HG02571 (cell line): ENCODE measurements at regions not wholly inside any gene's neighbourhood (a gene's known extent, or its start where the extent isn't known, plus 50 kb on each side); places are given as distances from the start of the nearest gene placed in this dataset.

Source experiments
- ATAC-seq: cut with Tn5 transposase; IDR thresholded peaks from one replicate; pipeline ENCODE4 v1.9.1; 2021; ENCODE audit warnings: mild to moderate bottlenecking, moderate library complexity; ENCODE audit not compliant: unreplicated experiment

DNA sequence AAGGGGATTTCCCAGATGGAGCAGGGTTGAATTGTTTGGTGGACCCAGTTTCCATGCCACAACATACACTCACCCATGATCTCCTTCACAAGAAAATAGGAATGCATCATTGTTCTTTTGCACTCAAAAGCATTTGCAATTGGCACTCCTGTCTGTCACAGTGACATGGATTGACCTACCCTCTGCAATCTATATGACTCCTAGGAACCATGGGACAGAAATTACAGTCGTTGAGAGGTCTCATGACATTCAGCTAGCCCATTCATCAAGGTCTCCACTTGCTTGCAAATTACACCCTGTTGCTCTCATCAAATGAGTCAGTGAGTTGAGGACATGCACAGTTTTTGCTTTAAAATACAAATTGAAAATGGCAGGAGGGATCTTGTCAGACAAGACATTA lies 448.5 kb downstream of the LPIN1 start:
- no peak for ATAC-seq

GRCh38 chr2:12196495-12196894 lies 450.1 kb downstream of the LPIN1 start:
- no peak for ATAC-seq

DNA sequence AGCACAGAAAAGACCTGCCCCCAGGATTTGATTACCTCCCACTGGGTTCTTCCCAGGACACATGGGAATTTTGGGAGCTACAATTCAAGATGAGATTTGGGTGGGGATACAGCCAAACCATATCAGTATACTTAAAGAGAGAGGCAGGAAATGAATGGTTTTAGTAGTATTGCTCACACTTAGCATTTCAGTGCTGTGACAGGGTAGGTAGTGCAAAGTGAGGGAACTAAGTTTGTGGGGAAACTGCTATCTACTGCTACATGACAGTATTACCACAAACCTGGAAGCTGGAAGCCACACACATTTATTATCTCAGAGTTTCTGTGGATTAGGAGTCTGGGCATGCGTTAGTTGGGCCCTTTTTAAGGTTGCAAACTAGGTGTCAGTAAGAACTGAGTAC lies 450.7 kb downstream of the LPIN1 start:
- ATAC-seq = no peak

DNA sequence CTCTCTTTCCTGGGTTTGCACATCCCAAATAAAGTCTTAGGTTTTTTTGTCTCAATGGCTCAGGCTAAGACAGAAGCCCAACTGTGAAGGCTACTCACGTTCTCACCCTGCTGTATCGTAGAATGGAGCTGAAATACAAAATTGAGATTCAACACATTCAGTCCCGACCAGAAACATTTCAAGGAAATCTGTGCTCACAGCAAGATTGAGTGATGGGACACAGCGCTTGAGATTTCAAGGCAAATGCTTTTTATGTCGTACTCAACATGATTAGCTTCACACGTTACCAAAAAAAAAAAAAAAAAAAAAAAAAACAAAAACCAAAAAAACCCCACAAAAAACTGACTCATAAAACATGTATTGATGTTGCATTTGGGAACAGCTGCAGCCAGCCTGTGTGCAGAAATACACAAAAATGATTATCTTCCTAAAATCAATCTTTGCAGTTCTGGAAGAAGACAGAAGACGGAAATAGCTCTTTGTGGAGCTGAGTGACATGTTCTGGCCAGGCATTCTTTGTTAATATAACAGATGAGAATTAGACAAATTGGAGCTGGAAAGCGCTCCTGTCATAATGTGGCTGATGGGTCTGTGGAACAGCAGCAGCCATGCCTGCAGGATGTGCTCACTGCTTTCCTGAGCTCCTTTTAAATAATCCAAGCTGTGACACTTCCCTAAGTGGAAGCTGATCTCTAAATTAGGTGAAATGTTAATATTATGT lies 453.2 kb downstream of the LPIN1 start:
- no peak for ATAC-seq

DNA sequence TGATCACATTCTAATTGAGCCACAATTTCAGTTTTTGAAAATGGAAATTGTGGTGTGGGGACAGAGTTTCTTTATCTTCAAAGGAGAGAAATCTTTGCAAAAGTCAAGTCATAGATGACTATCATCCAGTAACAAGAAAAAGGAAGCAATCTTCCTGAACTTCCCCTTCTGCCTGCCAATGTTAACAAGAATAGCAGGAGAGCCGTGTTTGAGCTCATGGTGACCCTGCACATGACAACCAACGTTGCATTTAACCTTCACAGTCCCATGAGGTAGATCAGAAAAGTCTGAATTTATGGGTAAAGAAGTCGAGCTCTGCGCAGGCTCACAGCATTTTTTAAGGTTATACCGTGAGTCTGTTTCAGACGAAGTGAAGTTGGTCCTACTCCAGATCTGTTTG lies 454.9 kb downstream of the LPIN1 start:
- no peak for ATAC-seq

DNA sequence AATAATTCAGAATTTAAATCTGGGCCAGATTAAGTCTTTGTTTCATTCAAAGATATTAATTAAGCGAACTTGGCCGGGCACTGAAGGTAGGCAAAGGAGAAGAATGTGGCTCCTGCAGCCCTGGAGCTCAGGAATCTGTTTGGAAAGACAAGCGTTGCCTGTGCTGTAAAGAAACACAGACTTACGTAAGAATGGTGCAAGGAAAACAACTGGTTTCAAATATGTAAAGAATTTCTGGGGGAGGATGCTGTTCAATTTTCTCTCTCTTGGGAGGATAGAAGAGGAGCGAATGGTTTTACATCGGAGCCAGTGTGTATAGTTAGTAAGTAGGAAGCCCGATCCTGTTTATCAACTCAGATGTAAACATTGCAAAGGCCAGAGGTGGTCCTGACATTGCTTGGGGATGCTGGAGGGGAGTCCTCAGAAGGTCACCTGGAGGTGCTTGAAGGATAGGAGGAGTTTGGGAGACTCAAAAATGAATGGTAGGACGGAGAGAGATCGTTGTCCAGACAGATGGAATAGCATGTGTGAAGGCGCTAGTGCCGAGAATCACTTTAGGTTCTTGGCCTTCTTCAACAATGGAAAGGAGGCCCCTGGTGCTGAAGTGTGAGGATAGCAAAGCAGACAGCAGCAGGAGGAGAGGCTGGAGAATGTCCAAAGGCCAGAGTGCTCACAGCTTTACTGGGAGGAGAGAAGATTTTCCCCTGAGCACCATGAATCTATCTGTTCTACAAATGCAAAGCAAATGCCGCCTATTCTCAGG lies 456.1 kb downstream of the LPIN1 start:
- ATAC-seq = no peak

DNA sequence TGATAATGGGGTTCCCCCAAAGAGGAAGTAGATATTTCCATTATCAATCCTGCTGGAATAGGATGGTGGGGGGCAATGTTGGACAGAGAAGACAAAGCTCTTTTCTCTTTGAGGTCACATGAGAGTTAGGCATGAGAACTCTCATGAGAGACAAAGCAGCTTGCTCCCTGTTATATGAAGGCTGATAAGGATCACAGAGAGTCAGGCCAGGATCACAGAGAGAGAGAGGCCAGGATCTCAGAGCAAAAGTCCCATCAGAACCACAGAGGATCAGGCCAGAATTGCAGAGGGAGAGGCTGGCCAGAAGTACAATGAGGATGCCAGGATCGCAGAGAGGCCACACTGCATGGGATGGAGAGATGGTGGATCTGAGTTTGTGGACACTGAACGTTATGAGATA lies 457.1 kb downstream of the LPIN1 start:
- ATAC-seq = no peak

DNA sequence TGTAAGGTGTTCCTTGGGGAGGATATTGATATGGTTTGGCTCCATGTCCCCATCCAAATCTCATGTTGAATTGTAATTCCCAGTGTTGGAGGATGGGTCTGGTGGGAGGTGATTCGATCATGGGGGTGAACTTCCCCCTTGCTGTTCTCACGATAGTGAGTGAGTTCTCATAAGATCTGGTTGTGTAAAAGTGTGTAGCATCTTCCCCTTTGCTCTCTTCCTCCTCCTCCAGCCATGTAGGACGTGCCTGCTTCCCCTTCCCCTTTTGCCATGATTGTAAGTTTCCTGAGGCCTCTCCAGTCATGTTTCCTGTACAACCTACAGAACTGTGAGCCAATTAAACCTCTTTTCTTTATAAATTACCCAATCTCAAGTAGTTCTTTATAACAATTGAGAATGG lies 458.7 kb downstream of the LPIN1 start:
- ATAC-seq = no peak

DNA sequence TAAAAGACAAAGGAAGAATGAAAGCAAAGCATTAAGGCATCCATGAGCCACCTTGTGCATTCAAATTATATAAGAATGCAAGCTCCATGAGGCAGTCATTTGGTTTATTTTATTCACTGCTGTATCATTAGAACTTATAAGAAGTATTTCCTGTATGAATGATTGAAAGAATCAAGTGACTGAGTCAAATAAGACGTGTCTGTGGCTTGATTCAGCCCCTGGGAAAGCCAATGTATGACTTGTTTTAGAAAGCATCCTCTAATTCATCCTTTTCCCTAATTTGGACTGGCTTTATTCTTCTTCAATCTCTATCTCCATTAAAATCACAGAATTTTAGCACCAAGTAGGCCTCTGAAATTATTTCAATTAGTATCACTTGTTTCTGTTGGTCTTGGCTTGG lies 461.1 kb downstream of the LPIN1 start:
- no peak for ATAC-seq

GRCh38 chr2:12210016-12210933 lies 463.8 kb downstream of the LPIN1 start:
- ATAC-seq = no peak

DNA sequence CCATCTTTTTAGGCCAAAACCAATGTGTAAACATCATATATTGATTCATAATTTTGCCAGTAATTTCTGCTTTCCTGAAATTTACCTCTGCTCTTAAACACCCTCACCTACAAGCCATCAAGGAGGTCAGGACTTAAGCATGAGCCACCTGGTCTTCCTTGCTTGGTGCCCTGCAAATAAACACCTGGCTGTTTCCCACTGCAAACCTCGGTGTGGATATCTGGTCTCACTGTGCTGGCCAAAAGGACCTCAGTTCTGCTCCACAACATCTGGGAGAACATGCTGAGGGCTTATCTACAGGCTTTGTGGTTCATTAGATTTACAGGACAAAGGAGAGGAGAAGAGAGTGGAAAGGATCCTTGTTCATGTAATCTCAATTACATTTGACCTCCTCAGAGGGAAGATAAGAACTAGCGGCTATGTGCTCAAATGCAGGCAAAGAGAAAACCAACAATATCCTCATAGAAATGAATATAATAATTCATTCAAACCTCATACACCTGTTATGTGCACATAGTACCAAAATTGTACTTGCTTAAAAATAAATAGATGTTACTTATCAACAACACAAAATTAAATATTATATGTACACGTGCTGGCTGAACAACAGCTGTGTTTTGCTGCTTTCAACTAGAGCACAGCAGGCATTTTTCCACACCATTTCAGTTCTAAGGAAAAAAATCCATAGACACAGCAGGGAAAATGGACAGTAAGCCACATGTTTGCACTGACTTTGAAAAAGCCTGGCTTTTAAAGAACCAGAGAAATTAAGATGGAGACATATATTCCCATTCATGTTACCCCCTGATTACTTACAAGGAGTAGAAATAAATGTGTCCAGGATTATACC lies 465.1 kb downstream of the LPIN1 start:
- no peak for ATAC-seq

GRCh38 chr2:12212841-12213597 lies 466.6 kb downstream of the LPIN1 start:
- ATAC-seq = no peak

- no peak for ATAC-seq
Measured at GRCh38 chr2:12217175-12217574, 470.7 kb downstream of the LPIN1 start.

DNA sequence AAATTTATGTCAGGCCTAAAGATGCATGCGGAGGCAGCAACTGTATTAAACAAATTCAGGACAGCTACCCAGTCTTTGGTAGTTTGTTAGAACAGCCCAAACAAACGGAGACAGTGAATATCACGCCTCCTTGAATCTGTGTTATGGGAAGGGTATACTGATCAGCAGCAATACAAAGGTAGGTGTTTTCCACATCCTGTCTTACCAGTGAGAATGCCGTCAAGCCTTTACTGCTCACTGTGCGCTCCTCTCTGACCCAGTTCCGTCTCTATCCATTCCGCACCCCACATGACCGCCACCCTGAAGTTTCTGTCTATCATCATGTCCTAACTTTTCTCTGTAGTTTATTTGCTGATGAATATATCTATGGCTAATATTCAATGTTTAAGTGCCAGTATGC lies 473.3 kb downstream of the LPIN1 start:
- no peak for ATAC-seq

- ATAC-seq = no peak
Measured at GRCh38 chr2:12221584-12221983, 475.2 kb downstream of the LPIN1 start.

DNA sequence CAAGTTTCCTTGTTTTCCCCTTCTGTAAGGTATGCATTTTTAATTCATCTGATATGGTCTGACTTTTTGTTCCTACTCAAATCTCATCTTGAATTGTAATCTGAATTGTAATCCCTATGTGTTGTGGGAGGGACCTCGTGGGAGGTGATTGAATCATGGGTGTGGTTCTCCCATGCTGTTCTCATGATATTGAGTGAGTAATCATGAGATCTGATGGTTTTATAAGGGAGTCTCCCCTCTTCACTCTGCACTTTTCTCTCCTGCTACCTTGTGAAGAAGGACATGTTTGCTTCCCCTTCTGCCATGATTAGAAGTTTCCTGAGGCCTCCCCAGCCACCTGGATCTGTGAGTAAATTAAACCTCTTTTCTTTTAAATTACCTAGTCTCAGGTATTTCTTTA lies 476.1 kb downstream of the LPIN1 start:
- no peak for ATAC-seq

- ATAC-seq = no peak
Measured at GRCh38 chr2:12223732-12224131, 477.3 kb downstream of the LPIN1 start.

- no peak for ATAC-seq
Measured at GRCh38 chr2:12226653-12227052, 480.2 kb downstream of the LPIN1 start.

- no peak for ATAC-seq
Measured at GRCh38 chr2:12227941-12228608, 481.6 kb downstream of the LPIN1 start.
